ENCODE measurements at regions not wholly inside any gene's neighbourhood (a gene's known extent, or its start where the extent isn't known, plus 50 kb on each side); places are given as distances from the start of the nearest gene placed in this dataset.

GRCh38 chr6:47169785-47170616, 127.9 kb upstream of the ADGRF1 start:
- no peak for TF ChIP-seq CTCF (IDR thresholded peaks at IDR 0.05)
- H3K27ac ChIP-seq, result peak overlapping the region in 1 of 2 donors; percentile 11
- no peak overlapping the region for H3K4me3 ChIP-seq
- no peaks in the 10 kb centered on the region for H3K9me3 ChIP-seq
- H3K36me3 ChIP-seq, result no peaks in the 10 kb centered on the region
- H3K27me3 ChIP-seq, result no peaks in the 10 kb centered on the region
- no peak for DNase-seq (ENCODE audit: low spot score)
- H3K4me1 ChIP-seq, result peaks cover 0 to 3% of the 10 kb centered on the region in 2 donors

- Histone ChIP-seq H3K4me3 (no peak overlapping the region), H3K4me1 (peaks cover 0 to 3% of the 10 kb centered on the region in 2 donors), H3K27ac (peak overlapping the region in 1 of 2 donors; percentile 6), H3K27me3 (no peaks in the 10 kb centered on the region), H3K36me3 (no peaks in the 10 kb centered on the region), H3K9me3 (no peaks in the 10 kb centered on the region)
- DNase-seq (ENCODE audit: low spot score), result peak; percentile 76
- no peak for TF ChIP-seq CTCF (IDR thresholded peaks at IDR 0.05)
These were observed 126.0 kb upstream of the ADGRF1 start for GRCh38 chr6:47168180-47168579.

GRCh38 chr6:47165918-47166317, 123.8 kb upstream of the ADGRF1 start:
- Histone ChIP-seq H3K27ac (no peak overlapping the region), H3K9me3 (no peaks in the 10 kb centered on the region), H3K4me3 (no peak overlapping the region), H3K4me1 (peaks cover 0 to 3% of the 10 kb centered on the region in 2 donors), H3K36me3 (no peaks in the 10 kb centered on the region), H3K27me3 (no peaks in the 10 kb centered on the region)
- DNase-seq (ENCODE audit: low spot score), result no peak
- no peak for TF ChIP-seq CTCF (IDR thresholded peaks at IDR 0.05)

GRCh38 chr6:47164877-47165276, 122.7 kb upstream of the ADGRF1 start:
- Histone ChIP-seq H3K4me3 (no peak overlapping the region), H3K9me3 (no peaks in the 10 kb centered on the region), H3K4me1 (peaks cover 0 to 3% of the 10 kb centered on the region in 2 donors), H3K27ac (no peak overlapping the region), H3K36me3 (no peaks in the 10 kb centered on the region), H3K27me3 (no peaks in the 10 kb centered on the region)
- DNase-seq (ENCODE audit: low spot score), result no peak
- TF ChIP-seq CTCF (IDR thresholded peaks at IDR 0.05), result no peak

GRCh38 chr6:47163536-47163935, 121.4 kb upstream of the ADGRF1 start:
- no peaks in the 10 kb centered on the region for H3K27me3 ChIP-seq
- no peak for DNase-seq (ENCODE audit: low spot score)
- H3K27ac ChIP-seq, result no peak overlapping the region
- H3K9me3 ChIP-seq, result no peaks in the 10 kb centered on the region
- no peaks in the 10 kb centered on the region for H3K36me3 ChIP-seq
- TF ChIP-seq CTCF (IDR thresholded peaks at IDR 0.05), result no peak
- H3K4me1 ChIP-seq, result no peaks in the 10 kb centered on the region
- no peak overlapping the region for H3K4me3 ChIP-seq

- Histone ChIP-seq H3K27me3 (no peaks in the 10 kb centered on the region), H3K9me3 (no peaks in the 10 kb centered on the region), H3K4me3 (no peak overlapping the region), H3K27ac (no peak overlapping the region), H3K36me3 (no peaks in the 10 kb centered on the region), H3K4me1 (no peaks in the 10 kb centered on the region)
- no peak for TF ChIP-seq CTCF (IDR thresholded peaks at IDR 0.05)
- DNase-seq (ENCODE audit: low spot score), result no peak
These were observed 120.7 kb upstream of the ADGRF1 start for GRCh38 chr6:47162793-47163192.
